GM21367 (cell line): ENCODE measurements at regions not wholly inside any gene's neighbourhood (a gene's known extent, or its start where the extent isn't known, plus 50 kb on each side); places are given as distances from the start of the nearest gene placed in this dataset.
"Not testable (repeated sequence)": the region's sequence is repeated elsewhere in the genome, so short reads cannot be mapped to it uniquely, and the experiment has no call there.

ENCODE experiments used
- ATAC-seq: cut with Tn5 transposase; IDR thresholded peaks from one replicate; pipeline ENCODE4 v1.9.1; 2021; ENCODE audit not compliant: unreplicated experiment

- ATAC-seq = no peak
Measured at GRCh38 chr4:158122501-158122900, 50.3 kb downstream of the GASK1B start.

GRCh38 chr4:158121161-158121579, 51.7 kb downstream of the GASK1B start:
- no peak for ATAC-seq

GRCh38 chr4:158120645-158121151, 52.1 kb downstream of the GASK1B start:
- ATAC-seq = not testable (repeated sequence)

GRCh38 chr4:158112611-158113010, 60.2 kb downstream of the GASK1B start:
- ATAC-seq = no peak

- ATAC-seq = no peak
Measured at GRCh38 chr4:158111241-158111640, 61.6 kb downstream of the GASK1B start.

GRCh38 chr4:158102904-158103303, 69.9 kb downstream of the GASK1B start:
- ATAC-seq = no peak

- no peak for ATAC-seq
Measured at GRCh38 chr4:158099686-158100085, 73.1 kb downstream of the GASK1B start.

GRCh38 chr4:158098802-158099201, 74.0 kb downstream of the GASK1B start:
- no peak for ATAC-seq

GRCh38 chr4:158094413-158095134, 78.3 kb downstream of the GASK1B start:
- ATAC-seq = no peak

GRCh38 chr4:158090323-158090722, 82.5 kb downstream of the GASK1B start:
- no peak for ATAC-seq

- ATAC-seq = not testable (repeated sequence)
Measured at GRCh38 chr4:158089897-158090296, 82.9 kb downstream of the GASK1B start.

GRCh38 chr4:158080354-158080753, 92.5 kb downstream of the GASK1B start:
- no peak for ATAC-seq

GRCh38 chr4:158079661-158080060, 93.2 kb downstream of the GASK1B start:
- no peak for ATAC-seq

- ATAC-seq = no peak
Measured at GRCh38 chr4:158077835-158078234, 95.0 kb downstream of the GASK1B start.

- ATAC-seq = no peak
Measured at GRCh38 chr4:158074851-158075250, 98.0 kb downstream of the GASK1B start.

GRCh38 chr4:158071931-158072330, 100.9 kb downstream of the GASK1B start:
- ATAC-seq = no peak

GRCh38 chr4:158068068-158068467, 104.8 kb downstream of the GASK1B start:
- ATAC-seq = no peak

- ATAC-seq = no peak
Measured at GRCh38 chr4:158067646-158068045, 105.2 kb downstream of the GASK1B start.

- ATAC-seq = no peak
Measured at GRCh38 chr4:158065603-158066002, 107.2 kb downstream of the GASK1B start.

GRCh38 chr4:158065176-158065575, 107.6 kb downstream of the GASK1B start:
- no peak for ATAC-seq

GRCh38 chr4:158056689-158057245, 116.1 kb downstream of the GASK1B start:
- ATAC-seq = no peak

GRCh38 chr4:158055668-158056067, 117.2 kb downstream of the GASK1B start:
- no peak for ATAC-seq

GRCh38 chr4:158053801-158054200, 119.0 kb downstream of the GASK1B start:
- ATAC-seq = no peak
